ENCODE measurements at regions not wholly inside any gene's neighbourhood (a gene's known extent, or its start where the extent isn't known, plus 50 kb on each side); places are given as distances from the start of the nearest gene placed in this dataset.

DNA sequence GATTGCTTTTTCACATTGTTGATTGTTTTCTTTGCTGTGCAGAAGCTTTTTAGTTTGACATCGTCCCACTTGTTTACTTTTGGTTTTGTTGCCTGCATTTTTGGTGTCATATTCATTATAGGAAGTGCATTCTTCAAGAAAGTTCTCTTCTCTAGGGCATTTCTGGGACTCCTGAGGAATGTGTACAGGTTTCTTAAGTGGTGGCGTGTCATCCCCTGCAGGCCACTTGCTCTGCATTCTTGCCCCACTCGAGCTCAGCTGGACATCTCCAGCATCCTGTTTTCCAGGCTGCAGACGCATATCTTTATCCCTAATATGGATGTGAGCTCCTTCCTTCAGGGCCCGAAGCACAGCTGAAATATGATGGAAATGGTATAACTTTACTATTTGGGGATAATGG, 255.6 kb upstream of the HABP2 start:
- TF ChIP-seq, protein P1, sequence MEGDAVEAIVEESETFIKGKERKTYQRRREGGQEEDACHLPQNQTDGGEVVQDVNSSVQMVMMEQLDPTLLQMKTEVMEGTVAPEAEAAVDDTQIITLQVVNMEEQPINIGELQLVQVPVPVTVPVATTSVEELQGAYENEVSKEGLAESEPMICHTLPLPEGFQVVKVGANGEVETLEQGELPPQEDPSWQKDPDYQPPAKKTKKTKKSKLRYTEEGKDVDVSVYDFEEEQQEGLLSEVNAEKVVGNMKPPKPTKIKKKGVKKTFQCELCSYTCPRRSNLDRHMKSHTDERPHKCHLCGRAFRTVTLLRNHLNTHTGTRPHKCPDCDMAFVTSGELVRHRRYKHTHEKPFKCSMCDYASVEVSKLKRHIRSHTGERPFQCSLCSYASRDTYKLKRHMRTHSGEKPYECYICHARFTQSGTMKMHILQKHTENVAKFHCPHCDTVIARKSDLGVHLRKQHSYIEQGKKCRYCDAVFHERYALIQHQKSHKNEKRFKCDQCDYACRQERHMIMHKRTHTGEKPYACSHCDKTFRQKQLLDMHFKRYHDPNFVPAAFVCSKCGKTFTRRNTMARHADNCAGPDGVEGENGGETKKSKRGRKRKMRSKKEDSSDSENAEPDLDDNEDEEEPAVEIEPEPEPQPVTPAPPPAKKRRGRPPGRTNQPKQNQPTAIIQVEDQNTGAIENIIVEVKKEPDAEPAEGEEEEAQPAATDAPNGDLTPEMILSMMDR (IDR thresholded peaks at IDR 0.05): no peak
- TF ChIP-seq POLR2A (IDR thresholded peaks at IDR 0.05): no peak
